SK-N-SH treated with all-trans-retinoic acid at 6 μM for 48 hours (cell line): ENCODE measurements at regions not wholly inside any gene's neighbourhood (a gene's known extent, or its start where the extent isn't known, plus 50 kb on each side); places are given as distances from the start of the nearest gene placed in this dataset.

Source experiments
- ATAC-seq: fragments of 200-7000 bp; cut with Tn5 transposase; 3 replicates; pipeline ENCODE4 v1.9.1; 2020; ENCODE audit warnings: mild to moderate bottlenecking, moderate library complexity
- BACH2 ChIP-seq: fragments of 250-450 bp; sonication (Bioruptor Pico); IDR thresholded peaks from 2 replicates; pipeline ENCODE4 v1.9.0; 2021; ENCODE audit warnings: mild to moderate bottlenecking, borderline replicate concordance
- CREB5 ChIP-seq: fragments of 250-450 bp; sonication (Bioruptor Pico); IDR thresholded peaks from 2 replicates; pipeline ENCODE4 v1.5.1; 2020; ENCODE audit warnings: low read depth, mild to moderate bottlenecking, moderate library complexity
- CSDC2 ChIP-seq: fragments of 250-450 bp; sonication (Bioruptor Pico); IDR thresholded peaks from 2 replicates; pipeline ENCODE4 v1.5.0; 2020; ENCODE audit warnings: mild to moderate bottlenecking, moderate library complexity
- CSRNP3 ChIP-seq: fragments of 250-450 bp; sonication (Bioruptor Pico); IDR thresholded peaks from 2 replicates; pipeline ENCODE4 v1.5.1; 2021; ENCODE audit warnings: mild to moderate bottlenecking, moderate library complexity
- ESRRG ChIP-seq: fragments of 250-450 bp; sonication (Bioruptor Pico); IDR thresholded peaks from 2 replicates; pipeline ENCODE4 v1.6.1; 2021; ENCODE audit warnings: mild to moderate bottlenecking
- ISL1 ChIP-seq: fragments of 250-450 bp; sonication (Bioruptor Pico); IDR thresholded peaks from 2 replicates; pipeline ENCODE4 v2.1.2; 2022; ENCODE audit warnings: mild to moderate bottlenecking, moderate library complexity
- OSR1 ChIP-seq: fragments of 250-450 bp; sonication (Bioruptor Pico); IDR thresholded peaks from 2 replicates; pipeline ENCODE4 v1.8.0; 2022; ENCODE audit warnings: moderate library complexity, mild to moderate bottlenecking, inconsistent platforms
- PATZ1 ChIP-seq: fragments of 250-450 bp; sonication (Bioruptor Pico); IDR thresholded peaks from 2 replicates; pipeline ENCODE4 v1.8.0; 2020; ENCODE audit warnings: mild to moderate bottlenecking, moderate library complexity, borderline replicate concordance
- POU6F1 ChIP-seq: fragments of 250-450 bp; sonication (Bioruptor Pico); IDR thresholded peaks from 2 replicates; pipeline ENCODE4 v1.8.0; 2021; ENCODE audit warnings: low read depth, mild to moderate bottlenecking, moderate library complexity, borderline replicate concordance
- PPARA ChIP-seq: fragments of 250-450 bp; sonication (Bioruptor Pico); IDR thresholded peaks from 2 replicates; pipeline ENCODE4 v1.5.0; 2020; ENCODE audit warnings: mild to moderate bottlenecking, borderline replicate concordance
- RARB ChIP-seq: fragments of 250-450 bp; sonication (Bioruptor Pico); IDR thresholded peaks from 2 replicates; pipeline ENCODE4 v1.8.0; 2021; ENCODE audit warnings: mild to moderate bottlenecking, moderate library complexity
- SNAI2 ChIP-seq: fragments of 250-450 bp; sonication (Bioruptor Pico); IDR thresholded peaks from 2 replicates; pipeline ENCODE4 v1.5.0; 2020; ENCODE audit warnings: mild to moderate bottlenecking, moderate library complexity
- TCF4 ChIP-seq: fragments of 250-450 bp; sonication (Bioruptor Pico); IDR thresholded peaks from 2 replicates; pipeline ENCODE4 v1.8.0; 2021; ENCODE audit warnings: mild to moderate bottlenecking, moderate library complexity, borderline replicate concordance
- TOX ChIP-seq: fragments of 250-450 bp; sonication (Bioruptor Pico); IDR thresholded peaks from 2 replicates; pipeline ENCODE4 v1.8.0; 2021; ENCODE audit warnings: mild to moderate bottlenecking, moderate library complexity, borderline replicate concordance
- TSHZ2 ChIP-seq: fragments of 250-450 bp; sonication (Bioruptor Pico); IDR thresholded peaks from 2 replicates; pipeline ENCODE4 v1.5.0; 2020; ENCODE audit warnings: mild to moderate bottlenecking, moderate library complexity
- ZC3H10 ChIP-seq: fragments of 250-450 bp; sonication (Bioruptor Pico); IDR thresholded peaks from 2 replicates; pipeline ENCODE4 v1.5.1; 2021; ENCODE audit warnings: mild to moderate bottlenecking, moderate library complexity
- ZFP3 ChIP-seq: fragments of 250-450 bp; sonication (Bioruptor Pico); IDR thresholded peaks from 2 replicates; pipeline ENCODE4 v1.5.0; 2020; ENCODE audit warnings: mild to moderate bottlenecking, moderate library complexity
- ZFP30 ChIP-seq: fragments of 450-650 bp; formaldehyde crosslinking; IDR thresholded peaks from 2 replicates; pipeline ENCODE4 v1.5.0; 2022; ENCODE audit warnings: mild to moderate bottlenecking, moderate library complexity
- ZNF565 ChIP-seq: fragments of 450-650 bp; formaldehyde crosslinking; conservative IDR thresholded peaks from 2 replicates; pipeline ENCODE4 v1.5.0; 2020; ENCODE audit warnings: low read depth, mild to moderate bottlenecking, moderate library complexity
- ZNF70 ChIP-seq: fragments of 450-650 bp; formaldehyde crosslinking; IDR thresholded peaks from 2 replicates; pipeline ENCODE4 v1.5.0; 2020; ENCODE audit warnings: mild to moderate bottlenecking, moderate library complexity
- ZNF8 ChIP-seq: fragments of 450-650 bp; formaldehyde crosslinking; IDR thresholded peaks from 2 replicates; pipeline ENCODE4 v1.5.0; 2020; ENCODE audit warnings: mild to moderate bottlenecking, moderate library complexity

GRCh38 chr13:33381180-33381579 lies 95.6 kb upstream of the STARD13 start:
- TF ChIP-seq ISL1 (CRISPR knock-in tag) (no peak), CREB5 (CRISPR knock-in tag) (no peak), SNAI2 (CRISPR knock-in tag) (no peak), ZC3H10 (CRISPR knock-in tag) (no peak), ESRRG (CRISPR knock-in tag) (no peak), TOX (CRISPR knock-in tag) (no peak), BACH2 (no peak), ZNF70 (no peak), ZFP30 (CRISPR knock-in tag) (no peak)
- TF ChIP-seq, all 23 proteins: peak for 0
- ATAC-seq = no peak

GRCh38 chr13:33381906-33382305 lies 96.4 kb upstream of the STARD13 start:
- no peak for TF ChIP-seq OSR1 (CRISPR knock-in tag)
- TF ChIP-seq ESRRG (CRISPR knock-in tag) = no peak
- ATAC-seq = no peak

- TF ChIP-seq BACH2 (no peak), CSDC2 (CRISPR knock-in tag) (no peak), POU6F1 (CRISPR knock-in tag) (no peak), TOX (CRISPR knock-in tag) (no peak), ZC3H10 (CRISPR knock-in tag) (no peak), OSR1 (CRISPR knock-in tag) (no peak), ZFP30 (CRISPR knock-in tag) (no peak), CREB5 (CRISPR knock-in tag) (no peak), ZNF565 (CRISPR knock-in tag) (no peak), RARB (CRISPR knock-in tag) (no peak)
- ATAC-seq = no peak
These were observed 98.4 kb upstream of the STARD13 start for GRCh38 chr13:33383724-33384577.

- ATAC-seq = no peak
- no peak for TF ChIP-seq BACH2
- no peak for TF ChIP-seq ZFP30 (CRISPR knock-in tag)
- no peak for TF ChIP-seq TOX (CRISPR knock-in tag)
- TF ChIP-seq ZFP3 (CRISPR knock-in tag) = no peak
- TF ChIP-seq TCF4 (CRISPR knock-in tag) = no peak
- no peak for TF ChIP-seq ZNF8
- no peak for TF ChIP-seq CREB5 (CRISPR knock-in tag)
- TF ChIP-seq TSHZ2 (CRISPR knock-in tag) = no peak
- no peak for TF ChIP-seq CSDC2 (CRISPR knock-in tag)
- TF ChIP-seq ZNF70 = no peak
- no peak for TF ChIP-seq CSRNP3
- no peak for TF ChIP-seq PATZ1 (CRISPR knock-in tag)
- no peak for TF ChIP-seq ESRRG (CRISPR knock-in tag)
- no peak for TF ChIP-seq PPARA
- no peak for TF ChIP-seq ZNF565 (CRISPR knock-in tag)
- TF ChIP-seq SNAI2 (CRISPR knock-in tag) = no peak
These were observed 102.9 kb upstream of the STARD13 start for GRCh38 chr13:33388286-33388998.
